Omental fat pad (tissue), 3 donors: ENCODE measurements at regions not wholly inside any gene's neighbourhood (a gene's known extent, or its start where the extent isn't known, plus 50 kb on each side); places are given as distances from the start of the nearest gene placed in this dataset.

ENCODE experiments used
- ATAC-seq: fragments of 150-250 bp; one replicate; pipeline ENCODE4 v1.9.1; 2016; ENCODE audit warnings: mild to moderate bottlenecking, moderate library complexity; ENCODE audit not compliant: low FRiP score
- DNase-seq: peaks from one replicate; pipeline ENCODE4 v3.0.0-alpha.2; 2019; ENCODE audit warnings: low spot score
- TF ChIP-seq, protein P1 (sequence below), 3 donors: fragments of 450-650 bp; IDR thresholded peaks; one replicate each; pipeline ENCODE4 v1.5.1; 2016 to 2017; ENCODE audit warnings: antibody characterized with exemption in 3 of 3, mild to moderate bottlenecking in 3 of 3, moderate library complexity in 2 of 3

DNA sequence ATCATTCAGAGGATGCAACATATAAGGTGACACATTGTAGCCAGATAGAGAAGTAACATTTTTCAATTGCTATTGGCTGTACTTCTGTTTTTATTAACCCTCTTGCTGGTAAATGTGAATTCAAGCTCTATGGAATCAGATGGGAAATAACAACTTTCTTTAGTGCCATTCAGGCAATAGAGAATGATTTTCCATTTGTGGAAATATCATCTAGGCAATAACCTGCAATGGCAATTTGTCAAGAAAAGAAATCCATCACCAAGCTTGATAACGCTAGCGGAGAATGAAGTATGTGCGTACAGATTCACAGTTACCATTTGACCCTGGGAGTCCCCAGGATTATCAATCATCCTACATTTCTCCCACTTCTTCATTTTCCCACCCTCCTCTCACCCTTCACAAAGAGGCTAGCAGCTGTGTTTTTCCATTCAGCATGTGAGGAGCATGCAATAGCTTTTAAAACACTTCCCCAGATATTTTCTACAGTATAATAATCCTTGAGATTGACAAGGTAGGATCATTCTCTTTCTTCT is 569.7 kb upstream of the KLF12 start:
- ATAC-seq (no peak), DNase-seq (no peak)
- TF ChIP-seq, protein P1, sequence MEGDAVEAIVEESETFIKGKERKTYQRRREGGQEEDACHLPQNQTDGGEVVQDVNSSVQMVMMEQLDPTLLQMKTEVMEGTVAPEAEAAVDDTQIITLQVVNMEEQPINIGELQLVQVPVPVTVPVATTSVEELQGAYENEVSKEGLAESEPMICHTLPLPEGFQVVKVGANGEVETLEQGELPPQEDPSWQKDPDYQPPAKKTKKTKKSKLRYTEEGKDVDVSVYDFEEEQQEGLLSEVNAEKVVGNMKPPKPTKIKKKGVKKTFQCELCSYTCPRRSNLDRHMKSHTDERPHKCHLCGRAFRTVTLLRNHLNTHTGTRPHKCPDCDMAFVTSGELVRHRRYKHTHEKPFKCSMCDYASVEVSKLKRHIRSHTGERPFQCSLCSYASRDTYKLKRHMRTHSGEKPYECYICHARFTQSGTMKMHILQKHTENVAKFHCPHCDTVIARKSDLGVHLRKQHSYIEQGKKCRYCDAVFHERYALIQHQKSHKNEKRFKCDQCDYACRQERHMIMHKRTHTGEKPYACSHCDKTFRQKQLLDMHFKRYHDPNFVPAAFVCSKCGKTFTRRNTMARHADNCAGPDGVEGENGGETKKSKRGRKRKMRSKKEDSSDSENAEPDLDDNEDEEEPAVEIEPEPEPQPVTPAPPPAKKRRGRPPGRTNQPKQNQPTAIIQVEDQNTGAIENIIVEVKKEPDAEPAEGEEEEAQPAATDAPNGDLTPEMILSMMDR (IDR thresholded peaks at IDR 0.05) = no peak

DNA sequence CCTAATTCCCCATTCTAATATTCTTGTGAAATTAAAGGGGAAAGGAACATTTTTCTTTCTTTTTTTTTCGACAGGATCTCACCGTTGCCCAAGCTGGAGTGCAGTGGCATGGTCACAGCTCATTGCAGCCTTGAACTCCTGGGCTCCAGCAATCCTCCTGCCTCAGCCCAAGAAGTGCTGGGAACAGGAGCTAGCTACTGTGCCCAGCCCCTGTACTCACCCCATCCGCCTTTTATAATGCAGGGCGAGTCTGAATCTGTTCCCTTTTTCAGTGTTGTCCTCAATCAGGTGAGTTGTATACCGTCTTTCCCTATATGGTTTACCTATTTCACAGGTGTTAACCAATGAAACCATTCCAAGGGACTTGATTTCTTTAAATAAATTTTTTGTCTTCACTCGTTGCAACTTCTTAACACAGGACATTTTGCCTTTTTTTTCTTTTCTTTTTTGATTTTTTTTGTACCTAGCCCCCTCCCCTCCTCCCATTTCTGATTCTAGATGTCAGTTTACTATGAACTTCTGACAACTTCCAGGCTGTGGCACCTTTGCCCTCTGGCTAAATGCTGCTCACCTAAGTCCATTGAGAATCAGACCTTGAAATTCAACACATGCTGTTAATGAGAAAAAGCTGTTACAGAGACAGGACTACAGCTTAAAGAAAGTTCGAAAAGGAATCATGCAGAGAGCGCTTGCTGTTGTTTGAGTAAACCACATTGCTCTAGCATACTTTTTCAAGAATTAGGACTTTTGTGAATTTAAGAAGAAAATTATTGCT is 562.1 kb upstream of the KLF12 start:
- ATAC-seq (no peak), DNase-seq (no peak)
- TF ChIP-seq, protein P1 (IDR thresholded peaks at IDR 0.05) = no peak

DNA sequence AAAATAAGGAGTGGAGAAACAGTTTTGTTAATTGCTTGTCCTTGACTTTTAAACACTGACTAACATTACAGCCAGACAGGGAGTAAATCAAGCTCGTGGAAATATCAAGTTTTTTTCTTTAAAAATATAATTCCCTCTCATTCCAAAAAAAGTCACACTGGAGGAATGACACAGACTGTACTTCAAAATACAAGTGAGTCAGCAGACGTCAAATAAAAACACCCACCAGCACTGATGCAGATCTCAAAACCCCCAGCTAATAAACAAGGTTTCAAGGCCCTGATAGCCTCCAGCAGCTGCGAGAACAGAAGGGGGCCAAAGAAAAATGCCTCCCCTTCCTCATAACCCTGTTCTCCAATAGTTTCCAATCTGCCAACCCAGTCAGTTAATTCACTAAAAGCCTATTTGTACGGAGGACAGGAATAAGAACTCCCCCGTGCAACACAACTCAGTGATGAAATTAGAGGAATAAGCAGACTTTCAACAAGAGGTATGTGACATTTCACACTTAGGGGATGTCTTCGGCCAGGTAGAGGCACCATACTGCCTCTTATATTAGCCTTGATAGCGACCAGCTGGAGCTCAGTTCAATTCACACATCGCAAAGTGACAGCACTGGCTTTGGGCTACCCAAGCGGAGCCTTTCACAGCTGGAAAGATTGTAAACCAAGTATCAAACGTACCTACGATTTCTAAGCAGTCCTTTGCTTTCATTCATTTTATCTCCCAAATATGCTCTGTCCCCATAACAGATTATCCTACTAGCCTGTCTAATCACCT is 561.0 kb upstream of the KLF12 start:
- DNase-seq = no peak
- TF ChIP-seq, protein P1 (IDR thresholded peaks at IDR 0.05) = no peak
- no peak for ATAC-seq

DNA sequence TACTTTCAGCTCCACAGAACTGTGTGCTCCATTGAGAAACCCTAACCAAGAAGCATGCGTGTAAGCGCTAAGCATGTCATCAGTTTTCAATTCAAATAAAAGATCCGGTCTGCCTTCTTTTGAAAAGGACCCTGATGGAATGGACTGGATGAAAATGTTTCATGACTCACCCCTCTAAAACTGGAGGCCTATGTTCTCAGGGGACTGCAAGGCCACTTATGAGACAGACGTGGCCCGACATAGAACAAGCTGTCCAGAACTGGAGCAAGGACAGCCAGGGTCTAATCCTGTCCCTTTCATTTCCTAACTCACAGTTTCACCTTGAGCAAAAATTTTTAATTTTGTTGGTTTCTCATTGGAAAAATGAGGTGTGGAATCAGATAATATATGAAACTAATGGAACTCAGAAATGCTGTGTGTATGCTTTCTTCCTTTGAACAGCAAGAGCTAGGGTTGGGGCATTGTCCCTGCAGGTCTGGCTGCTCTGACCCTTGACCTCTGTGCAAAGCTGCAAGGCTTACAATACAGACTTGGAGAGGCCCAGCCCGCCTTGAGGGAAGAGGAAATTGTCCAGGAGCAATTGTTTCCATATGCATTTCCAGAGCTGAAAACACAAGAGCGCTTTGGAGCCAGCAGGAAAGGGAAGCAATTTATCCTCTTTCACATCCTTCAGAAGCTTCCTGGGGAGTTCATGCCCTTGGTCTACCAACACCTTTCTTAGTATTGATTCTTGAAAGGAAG is 553.4 kb upstream of the KLF12 start:
- TF ChIP-seq, protein P1 (IDR thresholded peaks at IDR 0.05) = no peak
- DNase-seq = no peak

DNA sequence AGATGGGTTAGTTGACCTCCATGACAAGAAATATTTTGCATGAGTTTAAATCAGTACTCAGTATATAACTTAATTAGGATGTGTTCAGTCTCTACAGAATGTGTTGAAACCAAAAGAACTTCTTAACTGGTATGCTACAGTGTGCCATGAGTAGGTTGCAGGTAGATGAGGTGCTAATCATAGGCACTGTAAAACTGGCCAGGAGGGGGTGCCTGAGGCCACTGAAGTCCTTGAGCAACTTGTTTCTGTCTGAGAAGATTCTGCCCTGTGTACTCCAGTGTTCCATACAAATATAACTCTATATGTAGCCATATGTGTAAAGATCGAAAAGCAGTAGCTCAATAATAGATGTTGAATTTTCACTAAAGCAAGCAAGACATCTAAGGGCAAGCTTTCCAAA is 549.2 kb upstream of the KLF12 start:
- ATAC-seq = no peak
- TF ChIP-seq, protein P1 (IDR thresholded peaks at IDR 0.05) = no peak
- no peak for DNase-seq

More for the DNA sequence above, 553.4 kb upstream of the KLF12 start:
- ATAC-seq = no peak

DNA sequence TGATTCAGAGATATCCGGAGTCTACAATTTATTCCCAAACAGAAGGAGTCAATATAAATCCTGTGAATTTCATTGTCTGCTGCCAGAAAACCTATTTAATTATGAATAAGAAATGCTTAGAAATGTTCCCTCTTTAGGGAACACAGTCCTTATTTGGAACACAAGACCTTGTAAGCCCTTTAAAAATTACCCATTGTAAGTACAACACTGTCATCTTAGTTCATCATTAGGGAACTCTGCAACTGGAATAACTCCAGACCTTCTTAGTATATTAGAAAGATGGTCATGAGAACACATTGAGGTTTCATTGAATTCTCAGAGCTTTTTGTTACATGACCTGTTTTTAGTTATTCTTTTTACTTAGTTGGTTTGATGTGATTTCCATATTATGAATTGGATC is 548.5 kb upstream of the KLF12 start:
- ATAC-seq (no peak), DNase-seq (no peak)
- TF ChIP-seq, protein P1 (IDR thresholded peaks at IDR 0.05) = no peak
